Keratinocyte (primary cell): ENCODE measurements at regions not wholly inside any gene's neighbourhood (a gene's known extent, or its start where the extent isn't known, plus 50 kb on each side); places are given as distances from the start of the nearest gene placed in this dataset.
A peak's percentile ranks its signal among the peaks of the same experiment; 100 is the strongest.

Experiments
- DNase-seq: peaks from one replicate; pipeline ENCODE4 v3.0.0-alpha.2; 2011; ENCODE audit warnings: low read depth, missing footprints, low spot score
- FAIRE-seq: peaks from 2 replicates; lab custom pipeline; 2011; peaks lifted over from hg19 to GRCh38; lab: Jason Lieb, UNC
- H2AFZ ChIP-seq: 2 replicates; pipeline ENCODE4 v1.6.0; 2012; ENCODE audit warnings: low read length, control low read depth, inconsistent platforms; ENCODE audit not compliant: control insufficient read depth
- H3K27ac ChIP-seq: 2 replicates; pipeline ENCODE4 v1.5.1; 2011; ENCODE audit warnings: low read length; ENCODE audit not compliant: control insufficient read depth, insufficient read depth
- H3K27me3 ChIP-seq: 3 replicates; pipeline ENCODE4 v1.6.0; 2011; ENCODE audit warnings: low read length; ENCODE audit not compliant: control insufficient read depth, insufficient read depth; ENCODE audit errors: extremely low read depth
- H3K36me3 ChIP-seq, 2 experiments: 2 replicates in 1 of 2; 3 replicates in 1 of 2; pipeline ENCODE4 v1.5.1; 2011; ENCODE audit warnings: low read length in 2 of 2, mild to moderate bottlenecking in 1 of 2; ENCODE audit not compliant: control insufficient read depth in 2 of 2, insufficient read depth in 2 of 2; ENCODE audit errors: extremely low read depth in 1 of 2
- H3K4me1 ChIP-seq: 3 replicates; pipeline ENCODE4 v1.5.1; 2011; ENCODE audit warnings: low read length; ENCODE audit not compliant: control insufficient read depth, insufficient read depth; ENCODE audit errors: extremely low read depth
- H3K4me2 ChIP-seq: 3 replicates; pipeline ENCODE4 v1.6.0; 2011; ENCODE audit warnings: low read depth, low read length; ENCODE audit not compliant: control insufficient read depth, insufficient read depth; ENCODE audit errors: extremely low read depth
- H3K4me3 ChIP-seq, 3 experiments: fragments of 200-600 bp in 1 of 3; sonication (generic) in 1 of 3; 2 replicates in 2 of 3; 3 replicates in 1 of 3; pipeline ENCODE4 v1.5.1; 2011 to 2016; ENCODE audit warnings: low read length in 3 of 3, mild to moderate bottlenecking in 3 of 3, control low read depth in 2 of 3, inconsistent platforms in 1 of 3, low read depth in 1 of 3, mixed read lengths in 1 of 3, mixed run types in 1 of 3, moderate library complexity in 1 of 3; ENCODE audit not compliant: control insufficient read depth in 2 of 3, insufficient read depth in 2 of 3; ENCODE audit errors: extremely low read depth in 1 of 3
- H3K79me2 ChIP-seq: 2 replicates; pipeline ENCODE4 v1.6.0; 2012; ENCODE audit warnings: low read length; ENCODE audit not compliant: control insufficient read depth, insufficient read depth
- H3K9ac ChIP-seq: 3 replicates; pipeline ENCODE4 v1.6.0; 2011; ENCODE audit warnings: low read length; ENCODE audit not compliant: control insufficient read depth, insufficient read depth; ENCODE audit errors: extremely low read depth
- H3K9me1 ChIP-seq: 3 replicates; pipeline ENCODE4 v1.6.0; 2011; ENCODE audit warnings: low read length; ENCODE audit not compliant: control insufficient read depth, insufficient read depth; ENCODE audit errors: extremely low read depth
- H3K9me3 ChIP-seq: 2 replicates; pipeline ENCODE4 v1.5.1; 2012; ENCODE audit warnings: low read depth, low read length; ENCODE audit not compliant: control insufficient read depth
- H4K20me1 ChIP-seq: 3 replicates; pipeline ENCODE4 v1.6.0; 2011; ENCODE audit warnings: low read length; ENCODE audit not compliant: control insufficient read depth, insufficient read depth; ENCODE audit errors: extremely low read depth
- CTCF ChIP-seq, 3 experiments: IDR thresholded peaks in 1 of 3; conservative IDR thresholded peaks in 1 of 3; optimal IDR thresholded peaks in 1 of 3; 2 replicates in 2 of 3; 3 replicates in 1 of 3; pipeline versions ENCODE3 to v1.5.1; 2011; ENCODE audit warnings: low read length in 3 of 3, mild to moderate bottlenecking in 3 of 3, moderate library complexity in 2 of 3, control low read depth in 1 of 3, inconsistent platforms in 1 of 3; ENCODE audit not compliant: insufficient read depth in 2 of 3; ENCODE audit errors: extremely low read depth in 1 of 3
- EZH2 ChIP-seq: IDR thresholded peaks from one replicate; pipeline ENCODE4 v1.6.1; 2012; ENCODE audit warnings: inconsistent platforms, mild to moderate bottlenecking, low read length, moderate library complexity
- dilution Hi-C: fragments of 300-500 bp; cut with MboI; formaldehyde crosslinking; loops from one replicate; pipeline ENCODE4 v1.7.0; 2020; ENCODE audit warnings: low sequenced_read_pairs; ENCODE audit not compliant: extremely low pct_ligation_motif_present

DNA sequence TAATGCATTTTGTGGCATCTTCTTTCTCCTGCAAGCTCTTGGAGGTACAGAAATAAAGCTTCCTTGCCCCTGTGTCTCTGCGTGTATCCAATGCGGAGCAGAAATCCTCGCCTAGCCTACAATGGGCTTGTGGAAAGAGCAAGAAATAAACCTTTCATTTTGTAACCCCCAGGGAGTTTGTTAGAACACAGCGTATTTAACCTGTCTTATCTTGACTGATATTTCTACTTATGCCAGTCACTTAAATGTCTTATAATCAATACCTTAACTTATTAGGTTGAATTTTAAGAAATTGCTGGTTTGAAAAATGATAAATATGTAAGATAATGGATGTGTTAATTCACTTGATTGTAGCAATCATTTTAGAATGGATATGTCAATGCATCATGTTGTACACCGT is 629.8 kb upstream of the IGFBP3 start:
- H3K9me3 ChIP-seq: no peaks in the 10 kb centered on the region
- no peaks in the 10 kb centered on the region for H4K20me1 ChIP-seq
- dilution Hi-C loops: no loop called here
- H3K9ac ChIP-seq: peak overlapping the region; percentile 29
- peak overlapping the region; percentile 59 for H3K4me2 ChIP-seq
- H3K9me1 ChIP-seq: no peaks in the 10 kb centered on the region
- no peak for FAIRE-seq
- no peaks in the 10 kb centered on the region for H3K79me2 ChIP-seq
- DNase-seq: no peak
- H3K27me3 ChIP-seq: no peaks in the 10 kb centered on the region
- H3K4me3 ChIP-seq: no peak overlapping the region
- no peaks in the 10 kb centered on the region for H3K36me3 ChIP-seq
- H3K4me1 ChIP-seq: peaks cover 29% of the 10 kb centered on the region
- H2AFZ ChIP-seq: peak overlapping the region; percentile 84
- TF ChIP-seq EZH2 (no peak), CTCF (optimal IDR thresholded peaks at IDR 0.05 in 1 of 3, IDR thresholded peaks at IDR 0.05 in 1 of 3, conservative IDR thresholded peaks at IDR 0.05 in 1 of 3; ENCODE audit: extremely low read depth in 1 of 3, insufficient read depth in 2 of 3, low read length in 3 of 3) (no peak)
- peak overlapping the region; percentile 55 for H3K27ac ChIP-seq

- no peak for TF ChIP-seq CTCF (optimal IDR thresholded peaks at IDR 0.05 in 1 of 3, IDR thresholded peaks at IDR 0.05 in 1 of 3, conservative IDR thresholded peaks at IDR 0.05 in 1 of 3; ENCODE audit: extremely low read depth in 1 of 3, insufficient read depth in 2 of 3, low read length in 3 of 3)
- no peak for TF ChIP-seq EZH2
- dilution Hi-C loops: no loop called here
- no peak overlapping the region for H3K4me3 ChIP-seq
Measured at GRCh38 chr7:46549892-46550639, 629.0 kb upstream of the IGFBP3 start.

More at GRCh38 chr7:46549892-46550639, 629.0 kb upstream of the IGFBP3 start:
- peaks cover 35% of the 10 kb centered on the region for H3K4me1 ChIP-seq
- DNase-seq (no peak), FAIRE-seq (peak; percentile 84)
- no peaks in the 10 kb centered on the region for H3K36me3 ChIP-seq
- no peaks in the 10 kb centered on the region for H3K9me1 ChIP-seq
- peak overlapping the region; percentile 55 for H3K27ac ChIP-seq
- H3K4me2 ChIP-seq: peak overlapping the region; percentile 59
- H3K79me2 ChIP-seq: no peaks in the 10 kb centered on the region
- H4K20me1 ChIP-seq: no peaks in the 10 kb centered on the region
- no peaks in the 10 kb centered on the region for H3K27me3 ChIP-seq
- H3K9me3 ChIP-seq: no peaks in the 10 kb centered on the region
- H2AFZ ChIP-seq: peak overlapping the region; percentile 84
- peak overlapping the region; percentile 29 for H3K9ac ChIP-seq
